Mesodermal cell (in vitro differentiated cells): ENCODE measurements at regions not wholly inside any gene's neighbourhood (a gene's known extent, or its start where the extent isn't known, plus 50 kb on each side); places are given as distances from the start of the nearest gene placed in this dataset.

Source experiments
- H3K27ac ChIP-seq: 2 replicates; pipeline ENCODE4 v1.7.0; 2013; ENCODE audit warnings: mild to moderate bottlenecking, low read depth, low read length, moderate library complexity; ENCODE audit not compliant: severe bottlenecking
- H3K36me3 ChIP-seq: 2 replicates; pipeline ENCODE4 v1.7.1; 2013; ENCODE audit warnings: mild to moderate bottlenecking, low read length, moderate library complexity; ENCODE audit not compliant: control insufficient read depth, insufficient read depth
- H3K4me1 ChIP-seq: one replicate; pipeline ENCODE4 v1.7.1; 2013; ENCODE audit warnings: mild to moderate bottlenecking, low read length; ENCODE audit not compliant: insufficient read depth, control insufficient read depth, poor library complexity, severe bottlenecking
- H3K4me3 ChIP-seq: 2 replicates; pipeline ENCODE4 v1.7.0; 2013; ENCODE audit warnings: low read length, control low read depth, mild to moderate bottlenecking; ENCODE audit not compliant: insufficient read depth, poor library complexity, severe bottlenecking; ENCODE audit errors: extremely low read depth
- H3K9me3 ChIP-seq: 2 replicates; pipeline ENCODE4 v1.7.1; 2013; ENCODE audit warnings: mild to moderate bottlenecking, low read length, moderate library complexity; ENCODE audit not compliant: control insufficient read depth
- WGBS, 2 experiments: methylation state at CpG; one replicate each; pipeline ENCODE4 v1.1.5; 2013; ENCODE audit warnings: missing lambda C conversion rate in 2 of 2; ENCODE audit not compliant: insufficient coverage in 2 of 2; 5-methylcytosine and 5-hydroxymethylcytosine counted together

DNA sequence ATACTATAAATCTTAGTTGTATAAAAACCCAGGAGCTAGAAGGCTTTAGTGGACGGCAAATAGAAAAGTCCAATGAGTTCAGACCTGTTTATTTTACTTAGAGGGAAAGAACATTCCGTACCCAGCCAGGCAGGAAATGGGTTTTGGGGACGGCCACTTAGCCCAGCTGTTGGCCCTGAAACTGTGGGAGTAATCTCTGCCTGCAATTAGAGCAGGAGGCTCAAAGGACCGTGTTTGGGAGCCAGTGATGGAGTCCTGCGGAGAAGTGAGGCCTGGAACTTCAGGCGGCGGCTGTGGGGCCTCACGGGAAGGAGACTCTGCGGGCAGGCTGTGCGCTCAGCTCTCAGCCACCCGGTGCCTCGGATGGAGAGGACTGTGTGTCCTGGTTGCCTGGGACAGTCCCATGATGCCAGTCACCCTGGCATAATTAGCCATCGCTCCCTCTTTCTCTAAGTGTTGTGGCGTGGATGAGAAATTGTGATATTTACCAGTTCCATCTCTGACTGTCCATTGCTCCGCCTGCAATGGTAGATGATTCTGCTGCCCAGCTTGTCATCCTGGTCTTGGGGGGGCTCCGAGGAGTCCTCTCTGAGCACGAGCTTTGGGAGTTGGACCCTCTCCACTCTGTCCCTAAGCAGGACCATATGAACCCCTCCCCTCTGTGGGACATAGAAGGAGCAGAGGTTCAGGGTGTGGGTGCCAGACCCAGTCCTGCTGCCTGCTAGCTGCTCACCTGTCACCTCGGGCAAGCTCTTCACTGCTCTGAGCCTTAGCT, 530.3 kb downstream of the TBC1D22A start:
- Histone ChIP-seq H3K27ac (no peak overlapping the region), H3K4me1 (no peaks in the 10 kb centered on the region), H3K4me3 (no peak overlapping the region), H3K9me3 (peaks cover 82% of the 10 kb centered on the region), H3K36me3 (no peaks in the 10 kb centered on the region)
- 80% methylated on average over 12 to 16 of the region's 18 CpGs for WGBS, 2 experiments

DNA sequence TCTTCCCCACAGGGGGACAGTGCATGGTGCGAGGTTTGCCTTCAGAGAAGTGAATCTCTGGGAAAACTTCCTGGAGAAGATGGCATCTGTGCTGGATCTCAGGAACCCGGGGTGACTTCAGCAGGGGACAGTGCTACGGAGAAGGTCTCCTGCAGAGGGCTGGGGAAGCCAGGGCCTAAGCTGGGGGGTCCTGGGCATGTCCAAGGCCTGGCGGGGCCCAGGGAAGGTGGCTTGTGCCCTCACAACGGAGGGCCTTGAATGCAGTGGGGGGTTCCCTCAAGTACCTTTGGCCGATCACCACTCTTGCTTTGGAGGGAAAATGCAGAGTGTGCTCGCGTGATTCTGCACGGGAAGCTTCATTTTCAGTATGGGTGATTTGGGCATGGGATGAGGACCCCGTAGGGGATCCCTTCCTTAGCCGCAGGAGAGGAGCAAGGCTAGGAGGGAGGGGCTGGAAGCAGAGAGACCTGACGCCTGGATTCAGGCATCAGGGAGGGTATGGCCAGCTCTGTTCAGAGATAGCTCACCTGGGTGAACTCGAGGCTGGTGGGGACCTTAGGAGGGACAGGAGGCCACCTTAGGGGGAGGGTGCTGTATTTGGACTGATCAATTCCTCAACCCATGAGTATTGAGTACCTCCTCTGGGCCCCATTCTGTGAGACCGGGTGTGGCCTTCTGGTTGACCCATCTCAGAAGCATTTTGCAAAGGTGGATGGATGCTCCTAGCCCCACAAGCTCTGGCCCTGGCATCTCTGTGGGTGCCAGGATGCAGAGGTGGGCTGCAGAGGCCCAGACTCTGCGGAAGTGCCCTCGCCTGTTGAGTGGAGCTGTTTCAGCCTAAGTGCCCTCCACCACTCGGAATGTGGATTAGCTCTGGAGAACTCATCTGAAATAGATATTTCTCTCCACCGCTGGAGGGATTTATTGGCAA, 529.4 kb downstream of the TBC1D22A start:
- H3K9me3 ChIP-seq = peaks cover 84% of the 10 kb centered on the region
- no peaks in the 10 kb centered on the region for H3K36me3 ChIP-seq
- no peak overlapping the region for H3K4me3 ChIP-seq
- H3K27ac ChIP-seq = no peak overlapping the region
- no peaks in the 10 kb centered on the region for H3K4me1 ChIP-seq
- 68 to 76% methylated on average over 15 to 16 of the region's 18 CpGs for WGBS, 2 experiments

GRCh38 chr22:47290706-47291430, 528.4 kb downstream of the TBC1D22A start:
- peaks cover 86% of the 10 kb centered on the region for H3K9me3 ChIP-seq
- H3K4me1 ChIP-seq = no peaks in the 10 kb centered on the region
- no peak overlapping the region for H3K27ac ChIP-seq
- no peak overlapping the region for H3K4me3 ChIP-seq
- no peaks in the 10 kb centered on the region for H3K36me3 ChIP-seq
- 85 to 87% methylated on average over 11 to 13 of the region's 20 CpGs for WGBS, 2 experiments

GRCh38 chr22:47289336-47289985, 527.0 kb downstream of the TBC1D22A start:
- WGBS, 2 experiments = 62 to 63% methylated on average over 9 to 11 of the region's 12 CpGs
- H3K9me3 ChIP-seq = peaks cover 84% of the 10 kb centered on the region
- no peak overlapping the region for H3K4me3 ChIP-seq
- H3K27ac ChIP-seq = no peak overlapping the region
- H3K36me3 ChIP-seq = no peaks in the 10 kb centered on the region
- H3K4me1 ChIP-seq = no peaks in the 10 kb centered on the region

DNA sequence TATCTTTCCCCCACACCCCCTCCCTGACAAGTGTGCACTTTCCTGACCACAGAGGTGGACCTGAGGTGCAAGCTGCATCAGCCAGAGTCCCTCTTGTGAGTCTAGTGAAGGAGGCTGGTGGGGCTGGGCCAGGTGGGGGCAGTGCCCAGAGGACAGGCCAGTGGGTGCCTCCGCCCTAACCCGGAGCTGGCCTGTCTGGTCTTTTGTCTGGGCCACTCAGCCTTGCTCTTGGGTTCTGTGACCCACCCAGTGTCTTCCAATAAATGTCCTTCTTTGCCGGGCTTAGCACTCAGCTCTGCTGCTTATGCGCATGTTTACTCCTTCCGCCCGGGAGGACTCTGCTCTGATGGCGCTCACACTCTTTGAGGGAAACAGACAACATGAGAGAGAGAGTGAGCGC, 526.2 kb downstream of the TBC1D22A start:
- 82 to 85% methylated on average over 5 to 8 of the region's 8 CpGs for WGBS, 2 experiments
- no peak overlapping the region for H3K27ac ChIP-seq
- H3K4me1 ChIP-seq = no peaks in the 10 kb centered on the region
- H3K4me3 ChIP-seq = no peak overlapping the region
- peaks cover 84% of the 10 kb centered on the region for H3K9me3 ChIP-seq
- H3K36me3 ChIP-seq = no peaks in the 10 kb centered on the region

- Histone ChIP-seq H3K36me3 (no peaks in the 10 kb centered on the region), H3K9me3 (peaks cover 90% of the 10 kb centered on the region), H3K4me1 (no peaks in the 10 kb centered on the region), H3K4me3 (no peak overlapping the region), H3K27ac (no peak overlapping the region)
- WGBS, 2 experiments = 61 to 68% methylated on average over 4 of the region's 5 CpGs
Measured at GRCh38 chr22:47287516-47287915, 525.1 kb downstream of the TBC1D22A start.

GRCh38 chr22:47286590-47286989, 524.1 kb downstream of the TBC1D22A start:
- H3K27ac ChIP-seq = no peak overlapping the region
- WGBS, 2 experiments = 53 to 55% methylated on average over 4 to 7 of the region's 7 CpGs
- no peaks in the 10 kb centered on the region for H3K36me3 ChIP-seq
- H3K4me1 ChIP-seq = no peaks in the 10 kb centered on the region
- H3K9me3 ChIP-seq = peaks cover 89% of the 10 kb centered on the region
- H3K4me3 ChIP-seq = no peak overlapping the region

- H3K9me3 ChIP-seq = peaks cover 90% of the 10 kb centered on the region
- WGBS, 2 experiments = 71 to 75% methylated on average over 8 to 10 of the region's 10 CpGs
- no peak overlapping the region for H3K27ac ChIP-seq
- no peaks in the 10 kb centered on the region for H3K36me3 ChIP-seq
- H3K4me1 ChIP-seq = no peaks in the 10 kb centered on the region
- no peak overlapping the region for H3K4me3 ChIP-seq
Measured at GRCh38 chr22:47285981-47286380, 523.5 kb downstream of the TBC1D22A start.

- Histone ChIP-seq H3K9me3 (peaks cover 90% of the 10 kb centered on the region), H3K27ac (no peak overlapping the region), H3K4me1 (no peaks in the 10 kb centered on the region), H3K36me3 (no peaks in the 10 kb centered on the region), H3K4me3 (no peak overlapping the region)
- WGBS, 2 experiments = 87 to 91% methylated on average over 7 to 8 of the region's 8 CpGs
Measured at GRCh38 chr22:47284822-47285221, 522.4 kb downstream of the TBC1D22A start.

DNA sequence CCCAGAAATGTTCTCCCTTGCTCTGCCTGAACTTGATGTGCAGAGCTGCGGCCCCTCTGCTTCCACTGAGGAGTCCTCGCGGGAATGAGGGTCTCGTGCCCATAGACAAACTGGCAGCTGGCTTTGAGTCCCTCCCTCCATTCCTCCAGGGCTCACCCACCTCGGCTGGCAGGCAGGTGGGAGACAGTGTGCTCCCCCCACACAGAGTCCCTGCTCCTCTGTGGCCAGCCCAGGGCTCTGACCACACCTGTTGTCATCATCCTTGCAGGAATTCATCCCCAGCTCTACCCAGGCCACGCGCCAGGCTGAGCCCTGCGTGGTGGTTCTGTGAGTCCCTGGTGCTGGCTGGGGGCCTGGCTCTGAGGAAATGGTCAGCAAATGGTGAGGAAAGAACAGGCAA, 521.9 kb downstream of the TBC1D22A start:
- WGBS, 2 experiments = 90 to 91% methylated on average over 5 to 8 of the region's 8 CpGs
- H3K27ac ChIP-seq = no peak overlapping the region
- H3K9me3 ChIP-seq = peaks cover 86% of the 10 kb centered on the region
- no peak overlapping the region for H3K4me3 ChIP-seq
- no peaks in the 10 kb centered on the region for H3K4me1 ChIP-seq
- no peaks in the 10 kb centered on the region for H3K36me3 ChIP-seq
